B cell (primary cell): ENCODE measurements at regions not wholly inside any gene's neighbourhood (a gene's known extent, or its start where the extent isn't known, plus 50 kb on each side); places are given as distances from the start of the nearest gene placed in this dataset.

Source experiments
- ATAC-seq: fragments of 200-7000 bp; cut with Tn5 transposase; one replicate; pipeline ENCODE4 v1.10.0; 2021; ENCODE audit warnings: low read depth, mild to moderate bottlenecking, moderate number of reproducible peaks, moderate library complexity
- CTCF ChIA-PET: fragments of 350-600 bp; sonication (Branson Sonifier 250); formaldehyde crosslinking; loops from one replicate; lab custom pipeline; 2021; ENCODE audit warnings: antibody characterized with exemption, inconsistent platforms; lab: Charles Lee
- POLR2A ChIA-PET: fragments of 350-600 bp; sonication (Branson Sonifier 250); formaldehyde crosslinking; loops from one replicate; lab custom pipeline; 2021; ENCODE audit warnings: antibody characterized with exemption; lab: Charles Lee
- DNase-seq: peaks from one replicate; pipeline ENCODE4 v3.0.0; 2013
- H2AFZ ChIP-seq: 2 replicates; pipeline ENCODE4 v1.6.1; 2012; ENCODE audit warnings: mild to moderate bottlenecking, low read depth, low read length; ENCODE audit not compliant: insufficient read depth, poor library complexity, severe bottlenecking
- H3K27ac ChIP-seq, 2 donors: 1 replicate in 1 of 2; 2 replicates in 1 of 2; pipeline ENCODE4 v1.5.1; 2012 to 2013; ENCODE audit warnings: low read length in 2 of 2, mild to moderate bottlenecking in 2 of 2, moderate library complexity in 1 of 2
- H3K27me3 ChIP-seq, 4 experiments: fragments of 200-600 bp in 1 of 4; sonication (generic) in 1 of 4; replicated peaks in 1 of 4; 1 replicate in 2 of 4; 2 replicates in 2 of 4; pipeline versions ENCODE4 v1.6.1 to v1.7.0; 2013 to 2016; ENCODE audit warnings: low read length in 3 of 4, mild to moderate bottlenecking in 2 of 4, mixed read lengths in 1 of 4, moderate library complexity in 1 of 4; ENCODE audit not compliant: insufficient read depth in 4 of 4, control insufficient read depth in 3 of 4; ENCODE audit errors: control extremely low read depth in 1 of 4
- H3K36me3 ChIP-seq, 2 experiments: replicated peaks in 1 of 2; 1 replicate in 1 of 2; 2 replicates in 1 of 2; pipeline versions ENCODE4 v1.6.1 to v1.7.1; 2013; ENCODE audit warnings: low read length in 1 of 2; ENCODE audit not compliant: insufficient read depth in 2 of 2, control insufficient read depth in 1 of 2; ENCODE audit errors: control extremely low read depth in 1 of 2, extremely low read depth in 1 of 2
- H3K4me1 ChIP-seq, 2 donors: fragments of 200-600 bp in 1 of 2; sonication (generic) in 1 of 2; 1 replicate in 1 of 2; 2 replicates in 1 of 2; pipeline versions ENCODE4 v1.5.1 to v1.6.1; 2013 to 2017; ENCODE audit warnings: low read length in 2 of 2; ENCODE audit not compliant: control insufficient read depth in 2 of 2, insufficient read depth in 2 of 2
- H3K4me2 ChIP-seq: replicated peaks from 2 replicates; pipeline ENCODE3; 2012; ENCODE audit warnings: mild to moderate bottlenecking, low read depth, low read length; ENCODE audit not compliant: poor library complexity, severe bottlenecking
- H3K4me3 ChIP-seq, 5 experiments: fragments of 200-600 bp in 1 of 5; sonication (generic) in 1 of 5; 1 replicate in 3 of 5; 2 replicates in 2 of 5; pipeline versions ENCODE4 v1.5.1 to v1.7.0; 2011 to 2016; ENCODE audit warnings: low read length in 4 of 5, mild to moderate bottlenecking in 4 of 5, low read depth in 2 of 5, control low read depth in 1 of 5, moderate library complexity in 1 of 5; ENCODE audit not compliant: insufficient read depth in 1 of 5; ENCODE audit errors: control extremely low read depth in 1 of 5, extremely low read depth in 1 of 5
- H3K79me2 ChIP-seq: fragments of 200-600 bp; sonication (generic); one replicate; pipeline ENCODE4 v1.6.0; 2016; ENCODE audit warnings: low read length; ENCODE audit not compliant: control insufficient read depth, insufficient read depth
- H3K9ac ChIP-seq: fragments of 200-600 bp; sonication (generic); 2 replicates; pipeline ENCODE4 v1.6.1; 2017; ENCODE audit warnings: mild to moderate bottlenecking, low read length, moderate library complexity
- H3K9me3 ChIP-seq, 3 donors: one replicate each; pipeline versions ENCODE4 v1.6.1 to v1.7.1; 2013; ENCODE audit warnings: low read length in 2 of 3; ENCODE audit not compliant: control insufficient read depth in 2 of 3, insufficient read depth in 1 of 3; ENCODE audit errors: control extremely low read depth in 1 of 3
- H4K20me1 ChIP-seq: 2 replicates; pipeline ENCODE4 v1.6.0; 2012; ENCODE audit warnings: mild to moderate bottlenecking, low read length; ENCODE audit not compliant: insufficient read depth, control insufficient read depth, poor library complexity, severe bottlenecking
- H3K27ac Mint-ChIP-seq: one replicate; pipeline ENCODE4 v1.8.0; 2021; ENCODE audit warnings: mixed read lengths
- H3K27me3 Mint-ChIP-seq: one replicate; pipeline ENCODE4 v1.8.0; 2021; ENCODE audit warnings: mixed read lengths
- H3K4me1 Mint-ChIP-seq: one replicate; pipeline ENCODE4 v1.8.0; 2021; ENCODE audit warnings: mixed read lengths
- H3K4me3 Mint-ChIP-seq: one replicate; pipeline ENCODE4 v1.8.0; 2021; ENCODE audit warnings: mixed read lengths
- H3K9me3 Mint-ChIP-seq: one replicate; pipeline ENCODE4 v1.8.0; 2022; ENCODE audit warnings: mixed read lengths; ENCODE audit not compliant: insufficient read depth
- CTCF ChIP-seq: fragments of 200-600 bp; IDR thresholded peaks from one replicate; pipeline ENCODE4 v1.8.0; 2022; ENCODE audit warnings: antibody characterized with exemption, mild to moderate bottlenecking
- EZH2 ChIP-seq: IDR thresholded peaks from 2 replicates; pipeline ENCODE4 v1.6.1; 2012; ENCODE audit warnings: borderline replicate concordance, low read depth, mild to moderate bottlenecking, moderate library complexity, low read length; ENCODE audit not compliant: insufficient read depth, poor library complexity, severe bottlenecking
- whole genome bisulfite sequencing: methylation state at CpG from one replicate; pipeline ENCODE4 v1.1.5; 2013; ENCODE audit warnings: missing lambda C conversion rate; ENCODE audit not compliant: insufficient coverage; 5-methylcytosine and 5-hydroxymethylcytosine counted together
- intact Hi-C: fragments of 100-400 bp; cut with micrococcal nuclease; formaldehyde crosslinking; loops from one replicate; pipeline ENCODE4 v1.10.0; 2022

GRCh38 chr6:11379805-11380204 is 147.3 kb upstream of the NEDD9 start:
- intact Hi-C loops, result no loop called here
- H4K20me1 ChIP-seq, result peaks cover 42% of the 10 kb centered on the region
- H3K4me3 ChIP-seq, result peak overlapping the region in 2 of 5 experiments; percentile 4 to 74
- POLR2A ChIA-PET, result interaction anchor here (1.2 kb wide), 1 partner anchor 14 kb away, joined by 3 read pairs; no protein-coding TSS in a partner anchor
- H3K4me2 ChIP-seq, result peak overlapping the region; percentile 79
- H3K4me3 Mint-ChIP-seq, result peak overlapping the region; percentile 95
- H3K9ac ChIP-seq, result no peak overlapping the region
- no peak overlapping the region for H2AFZ ChIP-seq
- WGBS, result no CpG with 5 or more reads among the region's 4 CpGs
- H3K4me1 Mint-ChIP-seq, result peaks cover 85% of the 10 kb centered on the region
- H3K27me3 ChIP-seq, result no peaks in the 10 kb centered on the region
- no peaks in the 10 kb centered on the region for H3K9me3 Mint-ChIP-seq
- no peak for ATAC-seq
- H3K36me3 ChIP-seq, result peaks cover 0 to 17% of the 10 kb centered on the region in 2 experiments
- CTCF ChIA-PET, result interaction anchor here (0.6 to 4.0 kb wide), 7 partner anchors 13 to 1955 kb away, joined by 3 to 29 read pairs (median 4); no protein-coding TSS in a partner anchor
- H3K27ac Mint-ChIP-seq, result peak overlapping the region; percentile 51
- H3K27me3 Mint-ChIP-seq, result no peaks in the 10 kb centered on the region
- H3K9me3 ChIP-seq, result no peaks in the 10 kb centered on the region
- TF ChIP-seq EZH2, result no peak
- TF ChIP-seq CTCF, result no peak
- H3K79me2 ChIP-seq, result peaks cover 73% of the 10 kb centered on the region
- peak overlapping the region in 1 of 2 donors; percentile 85 for H3K27ac ChIP-seq
- DNase-seq, result no peak
- H3K4me1 ChIP-seq, result peaks cover 69 to 73% of the 10 kb centered on the region in 2 donors

DNA sequence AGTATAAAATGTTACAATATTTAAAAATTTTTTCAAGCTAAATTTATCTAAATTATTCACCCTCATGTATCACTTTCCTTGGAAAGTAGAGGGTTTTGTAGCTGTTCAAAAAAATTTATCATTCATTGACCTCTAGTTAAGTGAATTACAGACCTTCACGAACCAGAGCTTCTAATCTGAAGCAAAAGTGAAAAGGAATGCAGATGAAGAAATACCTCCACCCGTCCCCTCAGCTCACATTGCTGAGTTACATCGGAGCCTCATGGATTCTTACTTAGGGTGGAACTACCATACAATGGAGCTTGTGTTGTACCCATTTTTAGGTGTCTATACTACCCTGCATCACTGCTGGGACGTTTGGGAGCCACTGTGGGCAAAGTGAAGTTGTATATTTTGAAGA is 146.2 kb upstream of the NEDD9 start:
- no peaks in the 10 kb centered on the region for H3K27me3 Mint-ChIP-seq
- DNase-seq (no peak), ATAC-seq (no peak)
- Histone ChIP-seq H3K4me3 (no peak overlapping the region), H2AFZ (no peak overlapping the region), H3K27me3 (no peaks in the 10 kb centered on the region), H3K4me1 (peaks cover 81 to 84% of the 10 kb centered on the region in 2 donors), H3K79me2 (peaks cover 80% of the 10 kb centered on the region), H3K9ac (no peak overlapping the region), H3K27ac (peak overlapping the region in 1 of 2 donors; percentile 24), H4K20me1 (peaks cover 49% of the 10 kb centered on the region), H3K36me3 (peaks cover 0 to 17% of the 10 kb centered on the region in 2 experiments), H3K9me3 (no peaks in the 10 kb centered on the region), H3K4me2 (peak overlapping the region; percentile 38)
- ChIA-PET CTCF (interaction anchor here (1.1 kb wide), 1 partner anchor 117 kb away, joined by 4 read pairs; no protein-coding TSS in a partner anchor), POLR2A (no interaction called here)
- H3K27ac Mint-ChIP-seq, result no peak overlapping the region
- TF ChIP-seq CTCF (no peak), EZH2 (no peak)
- no peak overlapping the region for H3K4me3 Mint-ChIP-seq
- H3K4me1 Mint-ChIP-seq, result peaks cover 89% of the 10 kb centered on the region
- intact Hi-C loops, result no loop called here
- no peaks in the 10 kb centered on the region for H3K9me3 Mint-ChIP-seq
- WGBS, result no CpG with 5 or more reads among the region's 4 CpGs
